ENCODE measurements at regions not wholly inside any gene's neighbourhood (a gene's known extent, or its start where the extent isn't known, plus 50 kb on each side); places are given as distances from the start of the nearest gene placed in this dataset.

- Mint-ChIP-seq H3K27ac (no peak overlapping the region), H3K4me3 (no peak overlapping the region)
- TF ChIP-seq CTCF (conservative IDR thresholded peaks at IDR 0.05), result no peak
These were observed 216.1 kb upstream of the SLC14A2 start for GRCh38 chr18:45399146-45399545.

GRCh38 chr18:45399643-45400042 lies 215.6 kb upstream of the SLC14A2 start:
- no peak overlapping the region for H3K4me3 Mint-ChIP-seq
- no peaks in the 10 kb centered on the region for H3K4me1 Mint-ChIP-seq (ENCODE audit: unreplicated experiment)
- DNase-seq (ENCODE audit: extremely low spot score, unreplicated experiment), result no peak
- H3K9me3 Mint-ChIP-seq, result no peaks in the 10 kb centered on the region
- no peak for TF ChIP-seq CTCF (conservative IDR thresholded peaks at IDR 0.05)
- H3K27me3 Mint-ChIP-seq, result no peaks in the 10 kb centered on the region
- no peak overlapping the region for H3K27ac Mint-ChIP-seq
- no peaks in the 10 kb centered on the region for H3K36me3 Mint-ChIP-seq

More at GRCh38 chr18:45399146-45399545, 216.1 kb upstream of the SLC14A2 start:
- Mint-ChIP-seq H3K27me3 (no peaks in the 10 kb centered on the region), H3K9me3 (no peaks in the 10 kb centered on the region), H3K4me1 (ENCODE audit: unreplicated experiment) (no peaks in the 10 kb centered on the region), H3K36me3 (no peaks in the 10 kb centered on the region)
- no peak for DNase-seq (ENCODE audit: extremely low spot score, unreplicated experiment)

- Mint-ChIP-seq H3K9me3 (no peaks in the 10 kb centered on the region), H3K36me3 (no peaks in the 10 kb centered on the region), H3K4me3 (no peak overlapping the region), H3K27me3 (no peaks in the 10 kb centered on the region), H3K27ac (no peak overlapping the region), H3K4me1 (ENCODE audit: unreplicated experiment) (no peaks in the 10 kb centered on the region)
- TF ChIP-seq CTCF (conservative IDR thresholded peaks at IDR 0.05), result no peak
- DNase-seq (ENCODE audit: extremely low spot score, unreplicated experiment), result no peak
These were observed 212.7 kb upstream of the SLC14A2 start for GRCh38 chr18:45402485-45403056.

- no peak overlapping the region for H3K4me3 Mint-ChIP-seq
- H3K9me3 Mint-ChIP-seq, result no peaks in the 10 kb centered on the region
- no peak for TF ChIP-seq CTCF (conservative IDR thresholded peaks at IDR 0.05)
- no peaks in the 10 kb centered on the region for H3K27me3 Mint-ChIP-seq
- no peaks in the 10 kb centered on the region for H3K36me3 Mint-ChIP-seq
- no peak overlapping the region for H3K27ac Mint-ChIP-seq
- no peak for DNase-seq (ENCODE audit: extremely low spot score, unreplicated experiment)
- no peaks in the 10 kb centered on the region for H3K4me1 Mint-ChIP-seq (ENCODE audit: unreplicated experiment)
These were observed 211.8 kb upstream of the SLC14A2 start for GRCh38 chr18:45403341-45404049.

GRCh38 chr18:45408218-45408617 lies 207.1 kb upstream of the SLC14A2 start:
- no peak overlapping the region for H3K27ac Mint-ChIP-seq
- no peaks in the 10 kb centered on the region for H3K27me3 Mint-ChIP-seq
- no peaks in the 10 kb centered on the region for H3K36me3 Mint-ChIP-seq
- no peak for DNase-seq (ENCODE audit: extremely low spot score, unreplicated experiment)
- H3K4me1 Mint-ChIP-seq (ENCODE audit: unreplicated experiment), result no peaks in the 10 kb centered on the region
- no peaks in the 10 kb centered on the region for H3K9me3 Mint-ChIP-seq
- TF ChIP-seq CTCF (conservative IDR thresholded peaks at IDR 0.05), result no peak
- no peak overlapping the region for H3K4me3 Mint-ChIP-seq
